GM06990 (cell line): ENCODE measurements at regions not wholly inside any gene's neighbourhood (a gene's known extent, or its start where the extent isn't known, plus 50 kb on each side); places are given as distances from the start of the nearest gene placed in this dataset.

ENCODE experiments used
- DNase-seq: peaks from one replicate; pipeline ENCODE4 v3.0.0-alpha.2; 2011; ENCODE audit not compliant: insufficient read length; ENCODE audit errors: extremely low read depth
- H3K27me3 ChIP-seq: replicated peaks from 2 replicates; pipeline ENCODE4 v1.6.0; 2011; ENCODE audit warnings: low read length; ENCODE audit not compliant: control insufficient read depth, insufficient read depth
- H3K36me3 ChIP-seq: 2 replicates; pipeline ENCODE4 v1.5.1; 2011; ENCODE audit warnings: low read length; ENCODE audit not compliant: control insufficient read depth, insufficient read depth
- H3K4me3 ChIP-seq: replicated peaks from 2 replicates; pipeline ENCODE4 v1.5.1; 2011; ENCODE audit warnings: low read depth, mild to moderate bottlenecking, control low read depth, low read length
- TF ChIP-seq, protein P1 (sequence below): IDR thresholded peaks from 2 replicates; pipeline ENCODE4 v1.5.1; 2011; ENCODE audit warnings: low read length, control low read depth, mild to moderate bottlenecking, inconsistent platforms; ENCODE audit not compliant: insufficient read depth, poor library complexity, severe bottlenecking

DNA sequence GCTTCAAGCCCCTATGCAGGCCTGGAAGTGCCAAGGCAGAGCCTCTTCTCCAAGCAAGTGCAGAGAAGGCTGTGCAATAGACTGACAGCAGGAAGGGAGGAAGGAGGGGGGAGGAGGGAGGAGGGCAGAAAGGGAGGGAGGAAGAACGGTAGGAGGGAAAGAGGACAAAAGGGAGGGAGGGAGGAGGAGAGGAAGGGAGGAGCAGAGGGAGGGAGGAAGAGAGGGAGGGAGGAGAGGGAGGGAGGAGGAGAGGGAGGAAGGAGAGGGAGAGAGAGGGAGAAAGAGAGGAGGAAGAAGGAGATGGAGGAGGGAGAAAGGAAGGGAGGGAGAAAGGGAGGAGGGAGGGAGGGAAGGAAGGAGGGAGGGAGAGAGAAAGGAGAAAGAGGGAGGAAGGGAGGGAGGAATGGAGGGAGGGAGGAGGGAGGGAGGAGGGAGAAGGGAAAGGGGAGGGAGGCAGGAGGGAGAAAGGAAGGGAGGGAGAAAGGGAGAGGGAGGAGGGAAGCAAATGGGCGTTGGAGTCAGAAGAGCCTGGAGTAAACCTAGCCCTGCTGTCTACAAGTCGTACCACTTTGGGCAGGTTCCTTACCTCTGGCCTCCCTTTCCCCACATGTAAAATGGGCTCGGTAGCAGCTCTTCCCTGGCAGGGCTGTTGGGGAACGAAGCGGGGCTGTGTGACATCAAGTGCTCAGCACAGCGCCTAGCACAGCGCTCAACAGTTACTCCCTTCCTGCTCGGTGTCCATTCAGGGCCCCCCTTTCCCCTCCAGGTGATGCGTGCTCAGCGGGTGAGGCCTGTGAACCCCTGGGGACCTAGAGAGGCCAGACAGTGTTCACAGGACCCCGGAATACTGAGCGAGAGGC is 244.6 kb downstream of the NPHP4 start:
- DNase-seq, result no peak
- TF ChIP-seq, protein P1, sequence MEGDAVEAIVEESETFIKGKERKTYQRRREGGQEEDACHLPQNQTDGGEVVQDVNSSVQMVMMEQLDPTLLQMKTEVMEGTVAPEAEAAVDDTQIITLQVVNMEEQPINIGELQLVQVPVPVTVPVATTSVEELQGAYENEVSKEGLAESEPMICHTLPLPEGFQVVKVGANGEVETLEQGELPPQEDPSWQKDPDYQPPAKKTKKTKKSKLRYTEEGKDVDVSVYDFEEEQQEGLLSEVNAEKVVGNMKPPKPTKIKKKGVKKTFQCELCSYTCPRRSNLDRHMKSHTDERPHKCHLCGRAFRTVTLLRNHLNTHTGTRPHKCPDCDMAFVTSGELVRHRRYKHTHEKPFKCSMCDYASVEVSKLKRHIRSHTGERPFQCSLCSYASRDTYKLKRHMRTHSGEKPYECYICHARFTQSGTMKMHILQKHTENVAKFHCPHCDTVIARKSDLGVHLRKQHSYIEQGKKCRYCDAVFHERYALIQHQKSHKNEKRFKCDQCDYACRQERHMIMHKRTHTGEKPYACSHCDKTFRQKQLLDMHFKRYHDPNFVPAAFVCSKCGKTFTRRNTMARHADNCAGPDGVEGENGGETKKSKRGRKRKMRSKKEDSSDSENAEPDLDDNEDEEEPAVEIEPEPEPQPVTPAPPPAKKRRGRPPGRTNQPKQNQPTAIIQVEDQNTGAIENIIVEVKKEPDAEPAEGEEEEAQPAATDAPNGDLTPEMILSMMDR, result no peak
- no peaks in the 10 kb centered on the region; the same call in none of the 2 replicates for H3K27me3 ChIP-seq
- no peaks in the 10 kb centered on the region for H3K36me3 ChIP-seq
- no peak overlapping the region for H3K4me3 ChIP-seq

DNA sequence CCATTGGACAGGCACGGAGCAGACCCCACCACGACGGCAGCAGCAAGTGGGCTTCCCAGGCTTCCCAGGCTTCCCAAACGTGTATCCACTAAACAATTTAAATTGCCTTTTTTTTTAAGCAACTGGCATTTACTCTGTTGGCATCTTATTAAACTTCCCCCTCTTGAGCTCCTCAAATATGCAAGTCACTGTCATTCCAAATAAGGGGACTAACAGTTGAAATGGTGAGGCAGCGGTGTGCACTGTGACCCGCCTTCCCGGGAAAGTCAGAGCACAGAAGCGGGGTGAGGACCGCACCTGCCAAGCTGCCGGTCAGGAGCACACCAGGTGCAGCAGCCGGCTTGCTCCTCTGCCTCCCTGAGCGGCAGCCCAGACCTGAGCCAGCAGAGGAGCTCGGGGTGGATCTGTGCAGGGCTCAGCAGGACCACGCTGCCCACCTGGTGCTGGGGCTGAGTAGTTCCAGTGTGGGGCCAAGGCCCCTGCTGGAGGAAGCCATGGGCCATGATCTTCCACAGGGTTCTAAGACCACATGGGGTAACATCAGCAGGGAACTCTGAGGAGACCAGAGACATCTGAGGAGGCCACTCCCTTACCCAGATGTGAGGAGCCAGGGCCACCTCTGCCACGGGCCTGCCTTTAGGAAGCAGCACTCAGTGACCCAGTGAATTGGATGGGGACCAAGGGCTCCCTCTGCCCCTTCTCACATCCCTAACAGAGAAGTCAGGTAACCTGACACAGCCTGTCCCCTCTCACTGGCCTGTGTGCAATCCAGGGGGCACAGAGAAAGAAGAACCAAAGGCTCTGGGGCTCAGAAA is 245.4 kb downstream of the NPHP4 start:
- H3K4me3 ChIP-seq, result no peak overlapping the region
- H3K36me3 ChIP-seq, result no peaks in the 10 kb centered on the region
- no peak for DNase-seq
- TF ChIP-seq, protein P1, result no peak
- no peaks in the 10 kb centered on the region; the same call in 1 of the 2 replicates for H3K27me3 ChIP-seq

DNA sequence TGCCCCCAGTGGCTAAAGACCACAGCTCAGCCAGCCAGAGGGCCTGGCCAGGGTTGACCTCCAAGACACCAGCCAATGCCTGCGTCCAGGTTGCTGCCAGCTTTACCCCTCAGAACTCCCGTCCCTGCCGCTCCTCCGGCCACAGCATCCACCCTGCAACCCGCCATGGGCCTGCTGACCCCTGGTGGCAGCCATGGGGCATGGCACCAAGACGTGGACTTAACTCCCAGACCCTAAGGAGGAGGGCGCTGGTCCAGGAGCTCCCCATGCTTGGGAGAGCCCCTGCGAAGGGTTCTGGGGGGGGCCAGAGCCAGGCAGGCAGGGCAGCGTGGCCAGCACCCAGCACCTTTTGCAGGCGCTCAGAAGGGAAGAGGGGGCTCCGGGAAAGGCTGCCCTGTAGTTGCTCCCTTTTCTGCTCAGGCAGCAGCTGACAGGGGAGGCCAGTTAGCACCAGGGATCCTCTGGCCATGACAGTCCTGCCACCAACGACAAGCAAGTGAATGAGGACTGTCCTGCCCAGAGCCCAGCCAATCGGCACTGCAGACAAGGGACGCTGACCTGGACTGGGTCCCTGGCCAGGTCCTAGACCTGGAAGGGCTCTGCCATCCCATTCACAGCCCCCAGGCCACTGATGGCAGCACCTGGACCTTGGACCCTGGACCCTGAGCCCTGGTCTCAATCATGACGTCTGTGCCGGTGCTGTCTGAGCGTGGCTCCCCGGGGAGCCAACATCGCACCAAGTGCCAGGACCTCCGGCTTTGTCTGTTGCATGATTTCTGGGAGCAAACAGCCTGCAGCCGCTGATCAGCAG is 246.2 kb downstream of the NPHP4 start:
- Histone ChIP-seq H3K27me3 (no peaks in the 10 kb centered on the region; the same call in 1 of the 2 replicates), H3K4me3 (no peak overlapping the region), H3K36me3 (no peaks in the 10 kb centered on the region)
- TF ChIP-seq, protein P1, result peak; percentile 100
- DNase-seq, result peak; percentile 48

DNA sequence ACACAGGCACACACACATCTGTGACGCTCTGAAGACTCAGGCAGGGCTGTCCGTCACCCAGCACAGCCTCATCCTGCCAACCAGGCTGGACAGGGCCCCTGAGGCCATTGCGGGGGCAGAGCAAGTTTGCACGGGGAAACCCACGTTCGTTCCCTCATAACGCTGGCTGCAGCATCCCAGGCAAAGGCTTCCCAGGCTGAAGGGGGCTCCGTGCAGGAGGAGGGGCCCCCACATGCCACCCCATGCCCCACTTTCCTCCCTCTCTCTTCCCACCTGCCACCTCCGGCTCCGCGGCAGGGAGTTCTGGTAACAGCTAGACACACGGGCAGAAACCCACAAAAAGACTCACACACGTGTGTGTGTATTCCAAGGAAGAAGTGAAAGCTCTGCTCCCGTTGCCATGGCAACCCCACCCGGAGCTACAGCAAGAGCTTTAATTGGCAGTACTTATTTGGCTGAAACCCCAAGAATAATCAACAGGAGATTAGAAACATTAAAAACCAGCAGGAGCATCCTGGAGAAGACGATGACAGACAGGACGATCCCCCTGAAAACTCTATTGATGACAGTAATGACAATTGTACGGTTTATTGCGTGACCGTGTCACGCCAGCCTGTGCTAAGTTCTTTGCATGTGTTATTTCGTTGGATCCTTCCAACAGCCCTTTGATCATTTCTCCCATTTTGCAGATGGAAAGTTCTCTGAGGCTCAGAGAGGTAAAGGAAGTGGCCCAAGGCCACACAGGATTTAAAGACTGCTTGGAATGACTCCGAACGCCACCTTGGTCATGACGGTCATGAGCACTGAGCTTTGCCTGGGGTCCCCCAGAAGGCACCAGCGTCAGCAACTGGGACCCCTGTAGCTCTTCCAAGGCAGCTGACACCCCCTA is 247.1 kb downstream of the NPHP4 start:
- TF ChIP-seq, protein P1, result no peak
- Histone ChIP-seq H3K36me3 (no peaks in the 10 kb centered on the region), H3K4me3 (no peak overlapping the region), H3K27me3 (no peaks in the 10 kb centered on the region; the same call in 1 of the 2 replicates)
- no peak for DNase-seq

DNA sequence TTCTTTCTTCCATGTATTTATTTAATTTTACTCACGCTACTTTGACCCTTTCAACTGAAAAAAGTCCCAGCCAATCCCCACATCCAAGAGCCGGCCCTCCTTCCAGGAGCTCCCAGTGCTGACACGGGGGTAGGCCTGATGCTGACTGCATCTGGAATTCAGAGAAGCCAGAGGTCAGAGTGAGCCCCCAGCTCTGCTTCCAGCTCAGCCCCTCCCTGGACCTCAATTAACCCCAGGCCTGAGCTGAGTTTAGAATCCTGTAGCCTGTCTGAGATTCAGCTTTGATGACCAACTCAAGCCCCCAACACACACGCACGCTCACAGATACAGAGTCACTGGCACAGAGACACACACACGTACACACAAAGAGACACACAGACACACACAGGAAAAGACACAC is 247.9 kb downstream of the NPHP4 start:
- Histone ChIP-seq H3K4me3 (no peak overlapping the region), H3K27me3 (no peaks in the 10 kb centered on the region; the same call in 1 of the 2 replicates)
- TF ChIP-seq, protein P1, result no peak

More for the DNA sequence above, 247.9 kb downstream of the NPHP4 start:
- DNase-seq, result no peak
- no peaks in the 10 kb centered on the region for H3K36me3 ChIP-seq
